ENCODE measurements at regions not wholly inside any gene's neighbourhood (a gene's known extent, or its start where the extent isn't known, plus 50 kb on each side); places are given as distances from the start of the nearest gene placed in this dataset.

GRCh38 chrX:2618516-2618915 lies 72.6 kb upstream of the CD99 start:
- no peak for TF ChIP-seq CTCF (IDR thresholded peaks at IDR 0.05)
- no peak for TF ChIP-seq EZH2 (IDR thresholded peaks at IDR 0.05; ENCODE audit: borderline replicate concordance, insufficient read depth, low read depth, low read length, poor library complexity, severe bottlenecking)
